Smooth muscle cell (in vitro differentiated cells): ENCODE measurements at regions not wholly inside any gene's neighbourhood (a gene's known extent, or its start where the extent isn't known, plus 50 kb on each side); places are given as distances from the start of the nearest gene placed in this dataset.

Experiments used
- DNase-seq: peaks from one replicate; lab custom pipeline; 2025; ENCODE audit not compliant: unreplicated experiment; lab: John Stamatoyannopoulos, UW
- H2AFZ ChIP-seq: fragments of 200-600 bp; sonication (generic); 2 replicates; pipeline ENCODE4 v1.6.0; 2016; ENCODE audit warnings: antibody characterized with exemption, low read depth, mild to moderate bottlenecking
- H3F3A ChIP-seq: fragments of 200-600 bp; sonication (generic); 2 replicates; pipeline ENCODE4 v1.6.0; 2017; ENCODE audit warnings: antibody characterized with exemption, low read depth
- H3K27ac ChIP-seq: fragments of 200-600 bp; sonication (generic); 2 replicates; pipeline ENCODE4 v1.5.1; 2016; ENCODE audit warnings: low read depth, mild to moderate bottlenecking
- H3K27me3 ChIP-seq: fragments of 200-600 bp; sonication (generic); 2 replicates; pipeline ENCODE4 v1.6.1; 2016; ENCODE audit warnings: low read depth, mild to moderate bottlenecking
- H3K36me3 ChIP-seq: fragments of 200-600 bp; sonication (generic); 2 replicates; pipeline ENCODE4 v1.5.1; 2016; ENCODE audit warnings: low read depth
- H3K4me1 ChIP-seq: fragments of 200-600 bp; sonication (generic); 2 replicates; pipeline ENCODE4 v1.5.1; 2016; ENCODE audit warnings: low read depth
- H3K4me2 ChIP-seq: fragments of 200-600 bp; sonication (generic); 2 replicates; pipeline ENCODE4 v1.6.0; 2016; ENCODE audit warnings: mild to moderate bottlenecking
- H3K4me3 ChIP-seq: fragments of 200-600 bp; sonication (generic); 2 replicates; pipeline ENCODE4 v1.5.1; 2016; ENCODE audit warnings: mild to moderate bottlenecking
- H3K79me2 ChIP-seq: fragments of 200-600 bp; sonication (generic); 2 replicates; pipeline ENCODE4 v1.6.0; 2016; ENCODE audit warnings: low read depth, mild to moderate bottlenecking
- H3K9ac ChIP-seq: fragments of 200-600 bp; sonication (generic); 2 replicates; pipeline ENCODE4 v1.6.0; 2016; ENCODE audit warnings: low read depth
- H3K9me3 ChIP-seq: fragments of 200-600 bp; sonication (generic); replicated peaks from 2 replicates; pipeline ENCODE4 v1.5.1; 2016; ENCODE audit warnings: low read depth
- H4K20me1 ChIP-seq: fragments of 200-600 bp; sonication (generic); 2 replicates; pipeline ENCODE4 v1.6.0; 2016; ENCODE audit warnings: low read depth
- WGBS: methylation state at CpG from one replicate; pipeline ENCODE4 v1.1.7; 2016; ENCODE audit warnings: low lambda C conversion rate; 5-methylcytosine and 5-hydroxymethylcytosine counted together
- TF ChIP-seq, protein P1 (sequence below): fragments of 200-600 bp; sonication (generic); IDR thresholded peaks from 2 replicates; pipeline ENCODE4 v1.5.1; 2017; ENCODE audit warnings: borderline replicate concordance, mild to moderate bottlenecking, antibody characterized with exemption; ENCODE audit not compliant: insufficient read depth, poor library complexity, severe bottlenecking

DNA sequence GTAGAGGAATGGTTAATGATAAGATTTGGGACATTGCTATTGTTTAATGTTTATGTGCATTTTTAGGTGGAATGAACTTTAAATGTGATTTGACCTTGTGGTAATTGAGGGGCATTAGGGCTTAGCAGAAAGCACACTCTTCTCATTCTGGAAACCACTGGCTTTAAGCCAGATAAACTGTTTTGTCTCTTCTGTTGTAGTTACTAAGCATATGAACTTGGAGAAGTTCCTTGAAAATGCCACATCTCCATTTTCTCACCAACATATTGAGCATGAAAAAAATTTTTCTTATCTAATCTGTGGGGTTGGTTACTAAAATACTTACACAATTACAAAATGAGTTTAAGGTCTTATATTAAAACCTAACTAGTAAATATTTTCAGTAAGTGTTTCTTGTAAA lies 70.8 kb upstream of the FSHR start:
- TF ChIP-seq, protein P1, sequence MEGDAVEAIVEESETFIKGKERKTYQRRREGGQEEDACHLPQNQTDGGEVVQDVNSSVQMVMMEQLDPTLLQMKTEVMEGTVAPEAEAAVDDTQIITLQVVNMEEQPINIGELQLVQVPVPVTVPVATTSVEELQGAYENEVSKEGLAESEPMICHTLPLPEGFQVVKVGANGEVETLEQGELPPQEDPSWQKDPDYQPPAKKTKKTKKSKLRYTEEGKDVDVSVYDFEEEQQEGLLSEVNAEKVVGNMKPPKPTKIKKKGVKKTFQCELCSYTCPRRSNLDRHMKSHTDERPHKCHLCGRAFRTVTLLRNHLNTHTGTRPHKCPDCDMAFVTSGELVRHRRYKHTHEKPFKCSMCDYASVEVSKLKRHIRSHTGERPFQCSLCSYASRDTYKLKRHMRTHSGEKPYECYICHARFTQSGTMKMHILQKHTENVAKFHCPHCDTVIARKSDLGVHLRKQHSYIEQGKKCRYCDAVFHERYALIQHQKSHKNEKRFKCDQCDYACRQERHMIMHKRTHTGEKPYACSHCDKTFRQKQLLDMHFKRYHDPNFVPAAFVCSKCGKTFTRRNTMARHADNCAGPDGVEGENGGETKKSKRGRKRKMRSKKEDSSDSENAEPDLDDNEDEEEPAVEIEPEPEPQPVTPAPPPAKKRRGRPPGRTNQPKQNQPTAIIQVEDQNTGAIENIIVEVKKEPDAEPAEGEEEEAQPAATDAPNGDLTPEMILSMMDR: no peak

DNA sequence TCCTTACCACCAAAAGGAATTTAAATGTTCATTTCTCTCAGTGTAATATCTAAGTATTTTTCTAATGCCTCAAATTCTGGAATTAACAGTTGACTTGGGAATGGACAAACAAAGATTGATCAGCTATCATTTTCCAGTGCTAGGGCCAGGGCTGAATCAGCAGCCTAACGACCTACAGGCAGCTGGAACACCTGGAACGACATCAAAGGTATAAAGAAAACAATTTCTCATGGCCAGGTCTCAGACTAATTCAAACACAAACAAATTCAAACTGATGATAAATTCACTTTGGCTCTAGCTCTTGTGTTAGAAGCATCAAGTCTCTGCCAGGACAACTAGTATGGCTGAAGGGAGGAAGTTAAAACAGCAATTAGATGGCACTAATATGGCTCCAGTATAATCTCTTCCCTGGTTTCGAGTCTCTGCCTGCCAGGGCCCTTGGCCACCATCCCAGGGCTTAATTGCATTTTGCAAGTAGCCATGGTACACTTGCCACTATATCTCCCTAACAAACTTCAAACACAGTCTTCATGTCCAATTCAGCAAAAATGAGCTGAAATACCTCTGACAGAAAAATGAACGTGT lies 70.2 kb upstream of the FSHR start:
- Histone ChIP-seq H3K4me1 (no peaks in the 10 kb centered on the region), H3F3A (peaks cover 3% of the 10 kb centered on the region), H3K9me3 (no peaks in the 10 kb centered on the region), H3K27ac (no peak overlapping the region), H3K79me2 (no peaks in the 10 kb centered on the region), H3K4me3 (no peak overlapping the region), H3K36me3 (no peaks in the 10 kb centered on the region), H3K9ac (no peak overlapping the region), H3K4me2 (no peak overlapping the region), H3K27me3 (no peaks in the 10 kb centered on the region), H2AFZ (no peak overlapping the region), H4K20me1 (no peaks in the 10 kb centered on the region)
- DNase-seq: no peak
- TF ChIP-seq, protein P1: no peak
- WGBS: 78% methylated on average over 4 of the region's 4 CpGs

More for the DNA sequence above, 70.8 kb upstream of the FSHR start:
- H3K27me3 ChIP-seq: no peaks in the 10 kb centered on the region
- no peaks in the 10 kb centered on the region for H3K36me3 ChIP-seq
- no peaks in the 10 kb centered on the region for H3K79me2 ChIP-seq
- H2AFZ ChIP-seq: no peak overlapping the region
- no peak for DNase-seq
- H3F3A ChIP-seq: peaks cover 3% of the 10 kb centered on the region
- H3K4me2 ChIP-seq: no peak overlapping the region
- H4K20me1 ChIP-seq: no peaks in the 10 kb centered on the region
- H3K9me3 ChIP-seq: no peaks in the 10 kb centered on the region
- no peak overlapping the region for H3K9ac ChIP-seq
- H3K4me3 ChIP-seq: no peak overlapping the region
- no peak overlapping the region for H3K27ac ChIP-seq
- H3K4me1 ChIP-seq: no peaks in the 10 kb centered on the region

DNA sequence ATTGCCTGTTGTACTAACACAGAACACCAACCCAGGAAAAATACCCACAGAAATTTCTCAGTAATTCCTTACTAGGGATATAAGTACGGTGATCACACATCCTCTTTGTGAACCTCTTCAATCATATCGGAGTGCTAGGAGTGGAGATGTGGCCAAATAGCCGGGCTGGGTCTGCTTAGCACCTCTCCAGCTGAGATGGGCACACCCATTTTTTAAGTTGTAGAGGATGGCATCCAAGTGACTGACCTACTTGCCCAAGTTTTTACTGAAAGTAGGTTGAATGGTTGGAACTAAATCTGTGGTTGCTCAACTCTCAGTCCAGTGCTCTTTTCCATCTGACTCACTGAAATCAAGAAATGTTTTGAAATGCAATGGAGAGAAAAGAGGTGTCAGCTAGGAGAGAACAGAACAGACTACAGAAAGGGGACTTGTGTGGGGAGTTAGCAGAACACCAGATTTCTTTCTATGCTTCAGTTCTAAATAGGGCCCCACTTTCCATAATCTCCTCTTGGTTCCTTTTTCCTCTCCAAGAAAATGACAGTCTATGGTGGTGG lies 68.7 kb upstream of the FSHR start:
- no peak overlapping the region for H2AFZ ChIP-seq
- DNase-seq: no peak
- no peaks in the 10 kb centered on the region for H4K20me1 ChIP-seq
- TF ChIP-seq, protein P1: no peak
- no peak overlapping the region for H3K4me2 ChIP-seq
- 97% methylated on average over 3 of the region's 3 CpGs for WGBS
- no peak overlapping the region for H3K9ac ChIP-seq
- H3K4me1 ChIP-seq: no peaks in the 10 kb centered on the region
- H3K4me3 ChIP-seq: no peak overlapping the region
- no peak overlapping the region for H3K27ac ChIP-seq
- H3K36me3 ChIP-seq: no peaks in the 10 kb centered on the region
- H3K27me3 ChIP-seq: no peaks in the 10 kb centered on the region
- no peaks in the 10 kb centered on the region for H3K9me3 ChIP-seq
- no peaks in the 10 kb centered on the region for H3K79me2 ChIP-seq
- H3F3A ChIP-seq: peaks cover 3% of the 10 kb centered on the region

DNA sequence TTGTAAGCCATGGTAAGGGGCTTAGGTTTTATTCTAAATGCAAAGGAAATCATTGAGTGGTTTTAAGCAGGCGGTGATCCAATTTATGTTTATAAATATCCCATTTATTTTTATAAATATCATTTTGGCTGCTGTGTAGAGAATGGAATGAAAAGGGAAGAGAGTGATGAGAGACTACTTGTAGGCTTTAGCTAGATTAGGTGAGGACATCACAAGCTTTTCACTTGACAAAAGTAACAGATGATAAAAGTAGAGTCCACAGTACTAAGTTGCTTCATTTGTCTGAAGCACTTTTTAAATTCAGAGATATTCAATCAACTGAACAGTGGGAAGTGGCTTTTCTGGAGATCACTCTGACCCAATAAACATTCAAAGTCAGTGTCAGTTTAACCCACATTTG lies 65.4 kb upstream of the FSHR start:
- no peaks in the 10 kb centered on the region for H3K36me3 ChIP-seq
- no peak overlapping the region for H3K4me3 ChIP-seq
- WGBS: 100% methylated on average over 1 of the region's 1 CpG

More for the DNA sequence above, 65.4 kb upstream of the FSHR start:
- Histone ChIP-seq H3K9ac (no peak overlapping the region), H2AFZ (no peak overlapping the region), H3K27ac (no peak overlapping the region), H3K9me3 (no peaks in the 10 kb centered on the region), H3K79me2 (no peaks in the 10 kb centered on the region), H3K4me2 (no peak overlapping the region), H3K27me3 (peaks cover 4% of the 10 kb centered on the region), H4K20me1 (no peaks in the 10 kb centered on the region), H3K4me1 (no peaks in the 10 kb centered on the region), H3F3A (peaks cover 3% of the 10 kb centered on the region)
- TF ChIP-seq, protein P1: no peak
- DNase-seq: no peak
